ENCODE measurements at regions not wholly inside any gene's neighbourhood (a gene's known extent, or its start where the extent isn't known, plus 50 kb on each side); places are given as distances from the start of the nearest gene placed in this dataset.

- DNase-seq (ENCODE audit: low spot score), result no peak
These were observed 75.5 kb upstream of the PUM3 start for GRCh38 chr9:2919347-2919746.

- no peak for DNase-seq (ENCODE audit: low spot score)
These were observed 72.6 kb upstream of the PUM3 start for GRCh38 chr9:2916382-2916985.

- DNase-seq (ENCODE audit: low spot score), result no peak
These were observed 69.1 kb upstream of the PUM3 start for GRCh38 chr9:2913026-2913425.

GRCh38 chr9:2907411-2907810 lies 63.5 kb upstream of the PUM3 start:
- DNase-seq (ENCODE audit: low spot score), result no peak

GRCh38 chr9:2904242-2904930 lies 60.5 kb upstream of the PUM3 start:
- no peak for DNase-seq (ENCODE audit: low spot score)

All from HuH-7 (cell line).